ENCODE measurements at regions not wholly inside any gene's neighbourhood (a gene's known extent, or its start where the extent isn't known, plus 50 kb on each side); places are given as distances from the start of the nearest gene placed in this dataset.

DNA sequence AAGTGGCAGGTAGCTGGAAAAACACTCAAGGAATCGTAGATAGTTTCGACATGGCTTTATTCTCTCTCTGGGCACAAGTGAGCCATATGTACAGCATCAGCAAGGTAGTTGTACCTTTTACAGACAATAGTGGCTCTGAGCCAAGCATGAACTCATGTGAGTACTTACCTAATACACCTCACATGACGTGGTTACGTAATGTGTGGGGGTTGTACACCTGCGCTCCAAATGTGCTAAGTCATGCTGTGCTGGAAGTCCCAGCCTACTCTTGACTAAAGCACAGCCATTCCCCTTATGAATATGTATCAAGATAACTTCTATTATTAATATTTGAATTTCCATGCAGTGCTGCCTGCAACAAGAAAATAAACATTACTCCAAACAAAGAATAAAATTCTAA, 78.8 kb upstream of the HMGN3 start:
- 63% methylated on average over 5 of the region's 5 CpGs for WGBS (ENCODE audit: low lambda C conversion rate)
- no peak overlapping the region for H3K27ac ChIP-seq (ENCODE audit: extremely low read length, insufficient read depth, low read length)
- FAIRE-seq (no peak), ATAC-seq (no peak), DNase-seq (ENCODE audit: low spot score) (no peak)
- POLR2A ChIA-PET = no interaction called here
- no peaks in the 10 kb centered on the region for H3K27me3 ChIP-seq (ENCODE audit: control insufficient read depth in 1 of 2, insufficient read depth in 2 of 2, low read length in 2 of 2)
- no peaks in the 10 kb centered on the region for H3K4me1 ChIP-seq (ENCODE audit: insufficient read depth, low read length)
- no peak overlapping the region for H3K4me2 ChIP-seq (ENCODE audit: low read depth, low read length)
- no peak overlapping the region for H3K4me3 ChIP-seq (replicated peaks in 1 of 3; ENCODE audit: insufficient read depth in 1 of 3, low read depth in 2 of 3, low read length in 3 of 3)
- no peak for TF ChIP-seq ZFP36L2 (CRISPR knock-in tag; IDR thresholded peaks at IDR 0.05)
- TF ChIP-seq, protein P1, sequence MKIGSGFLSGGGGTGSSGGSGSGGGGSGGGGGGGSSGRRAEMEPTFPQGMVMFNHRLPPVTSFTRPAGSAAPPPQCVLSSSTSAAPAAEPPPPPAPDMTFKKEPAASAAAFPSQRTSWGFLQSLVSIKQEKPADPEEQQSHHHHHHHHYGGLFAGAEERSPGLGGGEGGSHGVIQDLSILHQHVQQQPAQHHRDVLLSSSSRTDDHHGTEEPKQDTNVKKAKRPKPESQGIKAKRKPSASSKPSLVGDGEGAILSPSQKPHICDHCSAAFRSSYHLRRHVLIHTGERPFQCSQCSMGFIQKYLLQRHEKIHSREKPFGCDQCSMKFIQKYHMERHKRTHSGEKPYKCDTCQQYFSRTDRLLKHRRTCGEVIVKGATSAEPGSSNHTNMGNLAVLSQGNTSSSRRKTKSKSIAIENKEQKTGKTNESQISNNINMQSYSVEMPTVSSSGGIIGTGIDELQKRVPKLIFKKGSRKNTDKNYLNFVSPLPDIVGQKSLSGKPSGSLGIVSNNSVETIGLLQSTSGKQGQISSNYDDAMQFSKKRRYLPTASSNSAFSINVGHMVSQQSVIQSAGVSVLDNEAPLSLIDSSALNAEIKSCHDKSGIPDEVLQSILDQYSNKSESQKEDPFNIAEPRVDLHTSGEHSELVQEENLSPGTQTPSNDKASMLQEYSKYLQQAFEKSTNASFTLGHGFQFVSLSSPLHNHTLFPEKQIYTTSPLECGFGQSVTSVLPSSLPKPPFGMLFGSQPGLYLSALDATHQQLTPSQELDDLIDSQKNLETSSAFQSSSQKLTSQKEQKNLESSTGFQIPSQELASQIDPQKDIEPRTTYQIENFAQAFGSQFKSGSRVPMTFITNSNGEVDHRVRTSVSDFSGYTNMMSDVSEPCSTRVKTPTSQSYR (CRISPR knock-in tag; IDR thresholded peaks at IDR 0.05; ENCODE audit: borderline replicate concordance) = peak; percentile 45; the same call in 1 of the 2 replicates
- no peak for TF ChIP-seq ZNF629 (CRISPR knock-in tag; conservative IDR thresholded peaks at IDR 0.05)
- TF ChIP-seq, protein P2, sequence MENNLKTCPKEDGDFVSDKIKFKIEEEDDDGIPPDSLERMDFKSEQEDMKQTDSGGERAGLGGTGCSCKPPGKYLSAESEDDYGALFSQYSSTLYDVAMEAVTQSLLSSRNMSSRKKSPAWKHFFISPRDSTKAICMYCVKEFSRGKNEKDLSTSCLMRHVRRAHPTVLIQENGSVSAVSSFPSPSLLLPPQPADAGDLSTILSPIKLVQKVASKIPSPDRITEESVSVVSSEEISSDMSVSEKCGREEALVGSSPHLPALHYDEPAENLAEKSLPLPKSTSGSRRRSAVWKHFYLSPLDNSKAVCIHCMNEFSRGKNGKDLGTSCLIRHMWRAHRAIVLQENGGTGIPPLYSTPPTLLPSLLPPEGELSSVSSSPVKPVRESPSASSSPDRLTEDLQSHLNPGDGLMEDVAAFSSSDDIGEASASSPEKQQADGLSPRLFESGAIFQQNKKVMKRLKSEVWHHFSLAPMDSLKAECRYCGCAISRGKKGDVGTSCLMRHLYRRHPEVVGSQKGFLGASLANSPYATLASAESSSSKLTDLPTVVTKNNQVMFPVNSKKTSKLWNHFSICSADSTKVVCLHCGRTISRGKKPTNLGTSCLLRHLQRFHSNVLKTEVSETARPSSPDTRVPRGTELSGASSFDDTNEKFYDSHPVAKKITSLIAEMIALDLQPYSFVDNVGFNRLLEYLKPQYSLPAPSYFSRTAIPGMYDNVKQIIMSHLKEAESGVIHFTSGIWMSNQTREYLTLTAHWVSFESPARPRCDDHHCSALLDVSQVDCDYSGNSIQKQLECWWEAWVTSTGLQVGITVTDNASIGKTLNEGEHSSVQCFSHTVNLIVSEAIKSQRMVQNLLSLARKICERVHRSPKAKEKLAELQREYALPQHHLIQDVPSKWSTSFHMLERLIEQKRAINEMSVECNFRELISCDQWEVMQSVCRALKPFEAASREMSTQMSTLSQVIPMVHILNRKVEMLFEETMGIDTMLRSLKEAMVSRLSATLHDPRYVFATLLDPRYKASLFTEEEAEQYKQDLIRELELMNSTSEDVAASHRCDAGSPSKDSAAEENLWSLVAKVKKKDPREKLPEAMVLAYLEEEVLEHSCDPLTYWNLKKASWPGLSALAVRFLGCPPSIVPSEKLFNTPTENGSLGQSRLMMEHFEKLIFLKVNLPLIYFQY (CRISPR knock-in tag; IDR thresholded peaks at IDR 0.05; ENCODE audit: borderline replicate concordance) = no peak
- TF ChIP-seq NFE2L2 (IDR thresholded peaks at IDR 0.05; ENCODE audit: low read length) = peak; percentile 39; the same call in 1 of the 2 replicates
- 0 out of 2 replicates have a peak, but pooled peaks have one; percentile 5 for TF ChIP-seq CEBPB (IDR thresholded peaks at IDR 0.05; ENCODE audit: borderline replicate concordance, low read depth, low read length)
- TF ChIP-seq FOXP1 (IDR thresholded peaks at IDR 0.05) = no peak
- TF ChIP-seq FOXP1 (CRISPR knock-in tag; IDR thresholded peaks at IDR 0.05) = no peak
- H2AFZ ChIP-seq (ENCODE audit: low read length) = no peak overlapping the region
- H4K20me1 ChIP-seq (ENCODE audit: insufficient read depth, low read length) = no peaks in the 10 kb centered on the region
- no peak overlapping the region for H3K9ac ChIP-seq (ENCODE audit: insufficient read depth, low read depth, low read length)
- intact Hi-C loops (cut with micrococcal nuclease; ENCODE audit: unreplicated experiment) (no loop called here), in situ Hi-C loops (cut with HindIII; ENCODE audit: extremely low pct_ligation_motif_present, low pct_unique_long_range_greater_than_20kb) (no loop called here)
- H3K79me2 ChIP-seq (ENCODE audit: insufficient read depth, low read length) = no peaks in the 10 kb centered on the region
- BruUV-seq (replicated peaks) = no TSS peak
- H3K9me3 ChIP-seq (ENCODE audit: low read length) = no peaks in the 10 kb centered on the region
- CTCF ChIA-PET (ENCODE audit: low intra/inter-chr PET ratio, low total read pairs) = no interaction called here
- no peaks in the 10 kb centered on the region for H3K36me3 ChIP-seq (replicated peaks in 1 of 2; ENCODE audit: control insufficient read depth in 1 of 2, insufficient read depth in 2 of 2, low read length in 2 of 2)

All from HepG2 (cell line).